ENCODE measurements at regions not wholly inside any gene's neighbourhood (a gene's known extent, or its start where the extent isn't known, plus 50 kb on each side); places are given as distances from the start of the nearest gene placed in this dataset.

DNA sequence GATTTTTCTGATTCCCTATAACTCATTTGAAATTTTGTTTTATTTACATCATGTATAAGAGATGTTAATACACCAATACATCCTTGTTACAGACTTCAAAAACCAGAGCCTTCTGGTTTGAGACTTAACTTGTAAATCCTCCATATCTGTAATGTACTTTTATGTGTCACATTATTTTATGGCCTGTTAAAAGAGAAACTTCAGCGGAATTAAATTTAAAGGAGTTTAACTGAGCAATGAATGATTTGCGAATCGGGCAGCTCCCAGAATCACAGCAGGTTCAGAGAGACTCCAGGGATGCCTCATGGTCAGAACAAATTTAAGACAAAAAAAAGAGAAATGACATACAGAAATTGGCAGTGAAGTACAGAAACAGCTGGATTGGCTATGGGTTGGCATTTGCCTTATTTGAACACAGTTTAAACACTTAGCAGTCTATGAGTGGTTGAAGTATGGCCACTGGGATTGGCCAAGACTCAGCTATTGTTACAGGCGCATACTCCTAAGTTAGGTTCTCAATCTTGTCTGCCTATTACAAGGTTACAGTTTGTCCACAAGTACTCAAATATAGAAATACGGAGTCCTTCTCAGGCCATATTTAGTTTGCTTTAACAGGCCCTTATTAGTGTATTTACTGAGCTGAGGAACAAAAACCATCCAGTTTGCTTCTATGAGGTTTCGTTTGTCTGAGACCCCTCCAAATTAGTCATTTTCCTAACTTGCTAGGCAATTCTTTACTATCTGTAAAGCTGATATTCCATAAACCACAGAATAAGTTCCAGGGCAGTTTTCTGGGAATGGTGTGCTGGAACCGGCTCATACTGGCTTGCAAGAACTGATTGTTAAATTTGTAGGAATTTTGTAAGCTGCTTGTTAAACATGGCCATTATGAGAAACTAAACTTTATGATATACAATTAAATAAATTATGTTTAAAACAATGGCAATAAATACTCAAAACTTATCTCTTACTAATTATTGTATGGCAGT lies 56.2 kb upstream of the WDR26 start:
- H3K4me3 Mint-ChIP-seq = no peak overlapping the region
- H3K27ac ChIP-seq (ENCODE audit: low read depth in 1 of 2, low read length in 2 of 2) = no peak overlapping the region
- no peaks in the 10 kb centered on the region for H3K27me3 ChIP-seq (ENCODE audit: control insufficient read depth in 1 of 2, insufficient read depth in 2 of 2, low read length in 2 of 2)
- ChIA-PET CTCF (no interaction called here), POLR2A (no interaction called here)
- H3K27ac Mint-ChIP-seq = no peak overlapping the region
- no peaks in the 10 kb centered on the region for H3K9me3 Mint-ChIP-seq
- H3K4me3 ChIP-seq (ENCODE audit: low read length) = no peak overlapping the region
- H3K36me3 Mint-ChIP-seq (ENCODE audit: low read depth) = no peaks in the 10 kb centered on the region
- no peaks in the 10 kb centered on the region for H3K27me3 Mint-ChIP-seq
- intact Hi-C loops (cut with DNase I, micrococcal nuclease) = no loop called here
- no peak for ATAC-seq (ENCODE audit: poor library complexity)
- no peaks in the 10 kb centered on the region for H3K4me1 ChIP-seq (ENCODE audit: insufficient read depth, low read length)
- no peaks in the 10 kb centered on the region for H3K4me1 Mint-ChIP-seq (ENCODE audit: low read depth)
- no peaks in the 10 kb centered on the region for H3K36me3 ChIP-seq (ENCODE audit: insufficient read depth, low read length)
- TF ChIP-seq, protein P1, sequence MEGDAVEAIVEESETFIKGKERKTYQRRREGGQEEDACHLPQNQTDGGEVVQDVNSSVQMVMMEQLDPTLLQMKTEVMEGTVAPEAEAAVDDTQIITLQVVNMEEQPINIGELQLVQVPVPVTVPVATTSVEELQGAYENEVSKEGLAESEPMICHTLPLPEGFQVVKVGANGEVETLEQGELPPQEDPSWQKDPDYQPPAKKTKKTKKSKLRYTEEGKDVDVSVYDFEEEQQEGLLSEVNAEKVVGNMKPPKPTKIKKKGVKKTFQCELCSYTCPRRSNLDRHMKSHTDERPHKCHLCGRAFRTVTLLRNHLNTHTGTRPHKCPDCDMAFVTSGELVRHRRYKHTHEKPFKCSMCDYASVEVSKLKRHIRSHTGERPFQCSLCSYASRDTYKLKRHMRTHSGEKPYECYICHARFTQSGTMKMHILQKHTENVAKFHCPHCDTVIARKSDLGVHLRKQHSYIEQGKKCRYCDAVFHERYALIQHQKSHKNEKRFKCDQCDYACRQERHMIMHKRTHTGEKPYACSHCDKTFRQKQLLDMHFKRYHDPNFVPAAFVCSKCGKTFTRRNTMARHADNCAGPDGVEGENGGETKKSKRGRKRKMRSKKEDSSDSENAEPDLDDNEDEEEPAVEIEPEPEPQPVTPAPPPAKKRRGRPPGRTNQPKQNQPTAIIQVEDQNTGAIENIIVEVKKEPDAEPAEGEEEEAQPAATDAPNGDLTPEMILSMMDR (IDR thresholded peaks at IDR 0.05) = no peak
- no peak for DNase-seq
- no peaks in the 10 kb centered on the region for H3K9me3 ChIP-seq (ENCODE audit: control insufficient read depth in 1 of 2, insufficient read depth in 1 of 2, low read length in 2 of 2)

DNA sequence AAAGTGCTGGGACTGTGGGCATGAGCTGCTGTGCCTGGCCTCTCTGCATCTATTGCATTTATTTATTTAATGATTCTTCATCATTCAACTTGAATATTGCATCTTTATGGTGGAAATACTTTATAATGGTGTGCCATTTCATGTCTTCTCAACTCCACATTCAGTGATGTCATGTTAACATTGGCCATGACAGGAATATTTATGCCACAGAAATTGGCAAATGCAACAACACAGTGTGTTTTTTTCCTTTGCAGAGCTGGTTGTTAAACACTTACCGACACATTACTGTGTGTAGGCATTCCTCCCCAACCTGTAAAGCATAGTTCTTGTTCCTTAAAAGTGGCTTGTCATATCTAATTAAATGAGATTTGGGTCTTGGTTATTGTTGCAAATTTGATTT lies 57.4 kb upstream of the WDR26 start:
- ATAC-seq (ENCODE audit: poor library complexity) (no peak), DNase-seq (no peak)
- Mint-ChIP-seq H3K4me3 (no peak overlapping the region), H3K27ac (no peak overlapping the region), H3K9me3 (no peaks in the 10 kb centered on the region), H3K36me3 (ENCODE audit: low read depth) (no peaks in the 10 kb centered on the region), H3K4me1 (ENCODE audit: low read depth) (no peaks in the 10 kb centered on the region), H3K27me3 (no peaks in the 10 kb centered on the region)
- no peaks in the 10 kb centered on the region for H3K36me3 ChIP-seq (ENCODE audit: insufficient read depth, low read length)
- intact Hi-C loops (cut with DNase I, micrococcal nuclease) = no loop called here
- TF ChIP-seq, protein P1 (IDR thresholded peaks at IDR 0.05) = no peak
- H3K9me3 ChIP-seq (ENCODE audit: control insufficient read depth in 1 of 2, insufficient read depth in 1 of 2, low read length in 2 of 2) = no peaks in the 10 kb centered on the region
- ChIA-PET CTCF (no interaction called here), POLR2A (no interaction called here)
- H3K4me1 ChIP-seq (ENCODE audit: insufficient read depth, low read length) = no peaks in the 10 kb centered on the region
- H3K27me3 ChIP-seq (ENCODE audit: control insufficient read depth in 1 of 2, insufficient read depth in 2 of 2, low read length in 2 of 2) = no peaks in the 10 kb centered on the region
- H3K4me3 ChIP-seq (ENCODE audit: low read length) = no peak overlapping the region
- no peak overlapping the region for H3K27ac ChIP-seq (ENCODE audit: low read depth in 1 of 2, low read length in 2 of 2)

DNA sequence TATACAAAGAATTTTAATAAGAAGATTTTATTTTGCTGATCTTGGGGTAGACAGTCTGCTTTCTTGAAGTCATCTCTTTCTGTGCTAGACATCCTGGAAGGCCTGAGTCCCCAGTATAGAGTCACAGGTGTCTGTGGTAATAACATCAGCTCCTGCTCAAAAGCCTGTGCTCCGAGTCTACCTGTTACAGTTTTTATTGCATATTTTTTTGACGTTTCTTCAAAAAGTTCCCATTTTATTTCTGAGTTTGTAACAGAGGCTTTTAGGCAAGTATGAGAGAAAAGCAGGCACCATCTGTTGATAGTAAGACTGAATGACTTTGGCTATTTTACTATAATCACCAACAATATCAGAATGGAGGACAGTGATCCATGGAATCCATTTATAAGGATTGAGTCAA lies 58.0 kb upstream of the WDR26 start:
- Histone ChIP-seq H3K36me3 (ENCODE audit: insufficient read depth, low read length) (no peaks in the 10 kb centered on the region), H3K27me3 (ENCODE audit: control insufficient read depth in 1 of 2, insufficient read depth in 2 of 2, low read length in 2 of 2) (no peaks in the 10 kb centered on the region), H3K4me3 (ENCODE audit: low read length) (no peak overlapping the region), H3K4me1 (ENCODE audit: insufficient read depth, low read length) (peaks cover 3% of the 10 kb centered on the region), H3K9me3 (ENCODE audit: control insufficient read depth in 1 of 2, insufficient read depth in 1 of 2, low read length in 2 of 2) (no peaks in the 10 kb centered on the region), H3K27ac (ENCODE audit: low read depth in 1 of 2, low read length in 2 of 2) (no peak overlapping the region)
- Mint-ChIP-seq H3K27me3 (no peaks in the 10 kb centered on the region), H3K4me1 (ENCODE audit: low read depth) (peaks cover 5% of the 10 kb centered on the region), H3K27ac (no peak overlapping the region), H3K4me3 (no peak overlapping the region), H3K9me3 (no peaks in the 10 kb centered on the region), H3K36me3 (ENCODE audit: low read depth) (no peaks in the 10 kb centered on the region)
- intact Hi-C loops (cut with DNase I, micrococcal nuclease) = no loop called here
- POLR2A ChIA-PET = no interaction called here
- CTCF ChIA-PET = no interaction called here
- ATAC-seq (ENCODE audit: poor library complexity) (no peak), DNase-seq (no peak)
- TF ChIP-seq, protein P1 (IDR thresholded peaks at IDR 0.05) = no peak
